ENCODE measurements at regions not wholly inside any gene's neighbourhood (a gene's known extent, or its start where the extent isn't known, plus 50 kb on each side); places are given as distances from the start of the nearest gene placed in this dataset.

- TF ChIP-seq TSHZ2 (CRISPR knock-in tag; IDR thresholded peaks at IDR 0.05) = no peak
- no peak for TF ChIP-seq ZNF565 (CRISPR knock-in tag; conservative IDR thresholded peaks at IDR 0.05; ENCODE audit: low read depth)
These were observed 369.6 kb upstream of the SLC7A11 start for GRCh38 chr4:138611721-138612120.

Data from SK-N-SH treated with all-trans-retinoic acid at 6 μM for 48 hours (cell line).